ENCODE measurements at regions not wholly inside any gene's neighbourhood (a gene's known extent, or its start where the extent isn't known, plus 50 kb on each side); places are given as distances from the start of the nearest gene placed in this dataset.

DNA sequence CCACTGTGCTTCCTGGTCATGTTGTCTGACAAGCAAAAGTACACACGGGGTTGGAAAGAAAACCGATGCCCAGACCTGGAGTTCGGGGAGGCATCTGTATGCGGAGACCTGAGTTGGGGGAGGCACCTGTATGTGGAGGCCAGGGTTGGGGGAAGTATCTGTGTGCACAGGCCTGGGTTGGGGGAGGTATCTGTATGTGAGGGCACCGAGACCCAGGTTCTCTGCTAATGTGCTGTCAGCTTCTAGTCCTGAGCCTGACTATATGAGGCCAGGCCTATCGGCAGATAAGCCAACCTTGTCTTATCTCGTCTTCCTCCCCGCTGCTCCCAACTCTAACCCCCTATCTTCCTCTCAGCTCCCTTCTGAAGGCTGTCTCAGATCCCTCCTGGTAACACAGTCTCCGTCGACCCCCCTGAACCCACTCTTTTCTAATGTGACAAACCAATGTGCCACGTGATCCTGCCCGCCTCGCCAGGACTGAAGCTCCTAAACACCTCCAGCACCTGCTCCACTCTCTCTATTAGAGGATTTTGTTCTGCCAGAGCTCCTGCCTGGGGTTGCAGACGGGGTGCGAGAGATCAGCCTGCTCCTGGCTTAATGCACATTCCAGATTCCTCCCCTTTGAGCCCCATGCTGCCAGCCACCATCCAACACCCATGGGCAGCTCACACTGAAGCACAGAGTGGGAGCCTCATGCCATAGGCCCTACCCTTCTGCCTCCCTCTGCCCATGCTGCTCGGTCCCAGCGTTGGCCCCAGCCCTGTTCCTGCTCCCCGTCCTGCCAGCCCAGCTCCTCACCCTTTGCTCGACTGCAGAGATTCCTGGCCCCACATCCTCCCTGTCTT lies 188.4 kb downstream of the SH3BP4 start:
- no peak overlapping the region for H3K4me2 ChIP-seq
- 93% methylated on average over 19 of the region's 19 CpGs for WGBS (ENCODE audit: low lambda C conversion rate, missing lambda C conversion rate)
- no peaks in the 10 kb centered on the region for H3K9me2 ChIP-seq (replicated peaks; ENCODE audit: insufficient read depth)
- no peak overlapping the region for H3K4me3 ChIP-seq
- no peak overlapping the region for H3K27ac ChIP-seq
- no peaks in the 10 kb centered on the region for H3K4me1 ChIP-seq (ENCODE audit: insufficient read depth)
- no peak for TF ChIP-seq EZH2phosphoT487 (IDR thresholded peaks at IDR 0.05; ENCODE audit: low read depth, severe bottlenecking, unreplicated experiment)
- TF ChIP-seq EZH2 (IDR thresholded peaks at IDR 0.05; ENCODE audit: borderline replicate concordance), result no peak
- TF ChIP-seq, protein P1, sequence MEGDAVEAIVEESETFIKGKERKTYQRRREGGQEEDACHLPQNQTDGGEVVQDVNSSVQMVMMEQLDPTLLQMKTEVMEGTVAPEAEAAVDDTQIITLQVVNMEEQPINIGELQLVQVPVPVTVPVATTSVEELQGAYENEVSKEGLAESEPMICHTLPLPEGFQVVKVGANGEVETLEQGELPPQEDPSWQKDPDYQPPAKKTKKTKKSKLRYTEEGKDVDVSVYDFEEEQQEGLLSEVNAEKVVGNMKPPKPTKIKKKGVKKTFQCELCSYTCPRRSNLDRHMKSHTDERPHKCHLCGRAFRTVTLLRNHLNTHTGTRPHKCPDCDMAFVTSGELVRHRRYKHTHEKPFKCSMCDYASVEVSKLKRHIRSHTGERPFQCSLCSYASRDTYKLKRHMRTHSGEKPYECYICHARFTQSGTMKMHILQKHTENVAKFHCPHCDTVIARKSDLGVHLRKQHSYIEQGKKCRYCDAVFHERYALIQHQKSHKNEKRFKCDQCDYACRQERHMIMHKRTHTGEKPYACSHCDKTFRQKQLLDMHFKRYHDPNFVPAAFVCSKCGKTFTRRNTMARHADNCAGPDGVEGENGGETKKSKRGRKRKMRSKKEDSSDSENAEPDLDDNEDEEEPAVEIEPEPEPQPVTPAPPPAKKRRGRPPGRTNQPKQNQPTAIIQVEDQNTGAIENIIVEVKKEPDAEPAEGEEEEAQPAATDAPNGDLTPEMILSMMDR (IDR thresholded peaks at IDR 0.05; ENCODE audit: poor library complexity), result no peak
- no peak overlapping the region for H2AFZ ChIP-seq
- DNase-seq (ENCODE audit: low spot score), result no peak
- H3K27me3 ChIP-seq, result peaks cover 3% of the 10 kb centered on the region
- no peaks in the 10 kb centered on the region for H4K20me1 ChIP-seq (ENCODE audit: insufficient read depth, poor library complexity, severe bottlenecking)
- H3K79me2 ChIP-seq, result no peaks in the 10 kb centered on the region
- no peaks in the 10 kb centered on the region for H3K9me3 ChIP-seq (ENCODE audit: low read depth)
- no peaks in the 10 kb centered on the region for H3K36me3 ChIP-seq (replicated peaks; ENCODE audit: insufficient read depth, low read depth)

DNA sequence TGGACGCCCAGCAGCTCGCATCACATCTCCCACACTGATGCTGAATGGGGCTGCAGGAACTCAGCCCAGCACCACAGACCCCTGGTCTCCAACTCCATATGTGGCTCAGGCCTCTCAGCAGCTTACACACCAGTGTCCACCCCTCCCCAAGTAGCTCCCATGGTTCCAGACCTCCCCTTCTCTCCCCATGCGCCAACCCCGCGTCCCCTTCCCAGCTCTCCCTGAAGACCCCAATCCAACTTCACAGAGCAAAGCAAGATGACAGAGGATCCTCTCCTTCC lies 188.9 kb downstream of the SH3BP4 start:
- Histone ChIP-seq H3K79me2 (no peaks in the 10 kb centered on the region), H3K27ac (no peak overlapping the region), H3K9me2 (replicated peaks; ENCODE audit: insufficient read depth) (no peaks in the 10 kb centered on the region), H3K27me3 (peaks cover 3% of the 10 kb centered on the region), H3K36me3 (replicated peaks; ENCODE audit: insufficient read depth, low read depth) (no peaks in the 10 kb centered on the region), H4K20me1 (ENCODE audit: insufficient read depth, poor library complexity, severe bottlenecking) (no peaks in the 10 kb centered on the region), H3K4me3 (no peak overlapping the region), H3K4me1 (ENCODE audit: insufficient read depth) (no peaks in the 10 kb centered on the region), H2AFZ (no peak overlapping the region), H3K9me3 (ENCODE audit: low read depth) (no peaks in the 10 kb centered on the region), H3K4me2 (no peak overlapping the region)
- no peak for DNase-seq (ENCODE audit: low spot score)
- WGBS (ENCODE audit: low lambda C conversion rate, missing lambda C conversion rate), result 95% methylated on average over 5 of the region's 5 CpGs
- TF ChIP-seq, protein P1 (IDR thresholded peaks at IDR 0.05; ENCODE audit: poor library complexity), result no peak
- TF ChIP-seq EZH2 (IDR thresholded peaks at IDR 0.05; ENCODE audit: borderline replicate concordance) (no peak), EZH2phosphoT487 (IDR thresholded peaks at IDR 0.05; ENCODE audit: low read depth, severe bottlenecking, unreplicated experiment) (no peak)

DNA sequence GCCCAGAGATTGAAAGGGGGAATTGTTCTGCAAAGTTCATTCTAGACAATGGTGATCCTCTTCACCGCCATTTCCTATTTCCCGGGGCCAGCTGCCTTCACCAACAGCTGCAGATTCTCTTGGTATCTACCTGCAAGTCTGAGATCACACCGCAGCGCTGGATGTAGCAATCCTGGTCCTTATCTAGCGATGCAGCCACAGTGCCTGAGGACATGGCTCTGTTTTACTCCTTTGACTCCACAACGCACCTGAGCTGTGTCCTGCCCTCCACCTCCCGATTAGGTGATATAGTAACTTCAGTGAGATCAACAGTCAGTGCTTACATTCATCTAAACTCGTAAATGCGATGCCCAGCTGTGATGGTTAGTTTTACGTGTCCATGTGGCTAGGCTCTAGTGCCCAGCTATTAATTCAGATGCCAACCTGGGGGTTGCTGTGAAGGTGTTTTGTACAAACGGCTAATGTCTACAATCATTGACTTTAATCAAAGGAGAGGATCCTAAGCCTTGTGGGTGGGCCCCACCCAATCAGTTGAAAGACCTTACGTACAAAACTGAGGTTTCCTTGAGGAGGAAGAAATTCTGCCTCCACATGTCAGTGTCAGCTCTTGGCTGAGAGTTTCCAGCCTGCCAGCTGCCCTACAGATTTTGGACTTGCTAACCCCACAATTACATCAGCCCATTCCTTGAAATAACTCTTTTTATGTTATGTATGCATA lies 189.8 kb downstream of the SH3BP4 start:
- peak overlapping the region; percentile 73 for H3K27ac ChIP-seq
- H3K4me1 ChIP-seq (ENCODE audit: insufficient read depth), result no peaks in the 10 kb centered on the region
- peaks cover 3% of the 10 kb centered on the region for H3K27me3 ChIP-seq
- H3K36me3 ChIP-seq (replicated peaks; ENCODE audit: insufficient read depth, low read depth), result no peaks in the 10 kb centered on the region
- 74% methylated on average over 12 of the region's 12 CpGs for WGBS (ENCODE audit: low lambda C conversion rate, missing lambda C conversion rate)
- no peak overlapping the region for H3K4me2 ChIP-seq
- H3K9me2 ChIP-seq (replicated peaks; ENCODE audit: insufficient read depth), result no peaks in the 10 kb centered on the region
- H3K4me3 ChIP-seq, result no peak overlapping the region
- H3K79me2 ChIP-seq, result no peaks in the 10 kb centered on the region
- no peaks in the 10 kb centered on the region for H3K9me3 ChIP-seq (ENCODE audit: low read depth)
- TF ChIP-seq EZH2 (IDR thresholded peaks at IDR 0.05; ENCODE audit: borderline replicate concordance) (no peak), EZH2phosphoT487 (IDR thresholded peaks at IDR 0.05; ENCODE audit: low read depth, severe bottlenecking, unreplicated experiment) (no peak)
- TF ChIP-seq, protein P1 (IDR thresholded peaks at IDR 0.05; ENCODE audit: poor library complexity), result no peak
- H2AFZ ChIP-seq, result no peak overlapping the region
- DNase-seq (ENCODE audit: low spot score), result peak; percentile 21
- no peaks in the 10 kb centered on the region for H4K20me1 ChIP-seq (ENCODE audit: insufficient read depth, poor library complexity, severe bottlenecking)

Data from hepatocyte (in vitro differentiated cells).